IPS-15b (cell line): ENCODE measurements at regions not wholly inside any gene's neighbourhood (a gene's known extent, or its start where the extent isn't known, plus 50 kb on each side); places are given as distances from the start of the nearest gene placed in this dataset.

Experiments used
- H3K27me3 ChIP-seq: one replicate; pipeline ENCODE4 v1.6.1; 2013; ENCODE audit warnings: low read length; ENCODE audit not compliant: control insufficient read depth, insufficient read depth
- H3K36me3 ChIP-seq: one replicate; pipeline ENCODE4 v1.6.1; 2013; ENCODE audit warnings: low read length; ENCODE audit not compliant: control insufficient read depth, insufficient read depth
- H3K4me1 ChIP-seq: one replicate; pipeline ENCODE4 v1.6.1; 2013; ENCODE audit warnings: mild to moderate bottlenecking, low read length; ENCODE audit not compliant: control insufficient read depth, insufficient read depth
- H3K4me3 ChIP-seq: one replicate; pipeline ENCODE4 v1.5.1; 2013; ENCODE audit warnings: low read depth, low read length
- H3K9ac ChIP-seq: one replicate; pipeline ENCODE4 v1.6.1; 2013; ENCODE audit warnings: low read depth, mild to moderate bottlenecking, low read length
- H3K9me3 ChIP-seq: one replicate; pipeline ENCODE4 v1.6.1; 2013; ENCODE audit warnings: mild to moderate bottlenecking, low read length; ENCODE audit not compliant: control insufficient read depth, insufficient read depth

DNA sequence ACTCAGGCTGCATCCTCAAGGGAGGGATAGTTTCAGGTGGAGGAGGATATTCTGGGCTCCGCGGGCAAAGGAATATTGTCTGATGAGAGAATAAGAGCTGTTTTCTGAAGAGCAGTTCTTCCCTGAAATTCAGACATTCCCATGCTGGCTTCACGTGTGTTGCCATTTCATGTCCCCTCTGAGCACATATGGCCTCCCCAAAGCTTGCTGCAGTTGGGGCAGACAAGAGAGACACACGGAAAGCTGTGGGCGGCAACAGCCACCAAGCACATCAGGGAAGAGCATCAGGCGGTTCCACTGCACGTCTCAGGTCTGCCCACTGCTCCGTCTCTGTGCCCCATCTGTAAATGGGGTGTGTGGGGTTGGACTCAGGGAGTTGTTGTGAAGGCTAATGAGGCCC, 247.5 kb upstream of the TSHZ3 start:
- H3K4me3 ChIP-seq, result no peak overlapping the region
- no peaks in the 10 kb centered on the region for H3K4me1 ChIP-seq
- H3K9me3 ChIP-seq, result no peaks in the 10 kb centered on the region

GRCh38 chr19:31597616-31598015, 248.4 kb upstream of the TSHZ3 start:
- H3K36me3 ChIP-seq, result no peaks in the 10 kb centered on the region
- no peaks in the 10 kb centered on the region for H3K9me3 ChIP-seq
- H3K4me1 ChIP-seq, result no peaks in the 10 kb centered on the region
- no peak overlapping the region for H3K4me3 ChIP-seq
- H3K27me3 ChIP-seq, result no peaks in the 10 kb centered on the region
- no peak overlapping the region for H3K9ac ChIP-seq

More for the DNA sequence above, 247.5 kb upstream of the TSHZ3 start:
- no peaks in the 10 kb centered on the region for H3K36me3 ChIP-seq
- no peaks in the 10 kb centered on the region for H3K27me3 ChIP-seq
- H3K9ac ChIP-seq, result no peak overlapping the region

DNA sequence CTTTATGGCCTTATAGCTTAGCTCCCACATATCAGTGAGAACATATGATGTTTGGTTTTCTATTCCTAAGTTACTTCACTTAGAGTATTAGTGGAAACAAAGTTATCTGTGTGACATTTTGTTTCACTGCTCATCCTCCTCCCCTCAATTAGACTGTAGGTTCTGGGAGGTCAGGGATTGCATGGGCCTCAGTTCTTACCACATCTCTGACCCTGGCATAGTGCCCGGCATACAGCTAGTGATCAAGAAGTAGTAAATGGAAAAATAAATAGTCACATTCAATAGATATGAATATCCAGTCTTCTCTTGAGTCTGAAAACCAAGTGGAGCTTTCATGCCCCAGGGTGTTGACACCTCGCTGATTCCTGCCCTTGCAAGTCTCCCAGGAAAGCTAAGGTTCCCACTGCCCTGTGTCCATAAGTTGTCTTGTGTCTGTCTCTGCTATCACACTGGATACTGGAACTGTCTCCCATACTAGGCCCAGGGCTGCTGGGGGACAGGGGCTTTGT, 249.5 kb upstream of the TSHZ3 start:
- H3K4me1 ChIP-seq, result no peaks in the 10 kb centered on the region
- no peak overlapping the region for H3K4me3 ChIP-seq
- no peaks in the 10 kb centered on the region for H3K27me3 ChIP-seq
- H3K9ac ChIP-seq, result no peak overlapping the region
- H3K36me3 ChIP-seq, result no peaks in the 10 kb centered on the region
- H3K9me3 ChIP-seq, result no peaks in the 10 kb centered on the region

DNA sequence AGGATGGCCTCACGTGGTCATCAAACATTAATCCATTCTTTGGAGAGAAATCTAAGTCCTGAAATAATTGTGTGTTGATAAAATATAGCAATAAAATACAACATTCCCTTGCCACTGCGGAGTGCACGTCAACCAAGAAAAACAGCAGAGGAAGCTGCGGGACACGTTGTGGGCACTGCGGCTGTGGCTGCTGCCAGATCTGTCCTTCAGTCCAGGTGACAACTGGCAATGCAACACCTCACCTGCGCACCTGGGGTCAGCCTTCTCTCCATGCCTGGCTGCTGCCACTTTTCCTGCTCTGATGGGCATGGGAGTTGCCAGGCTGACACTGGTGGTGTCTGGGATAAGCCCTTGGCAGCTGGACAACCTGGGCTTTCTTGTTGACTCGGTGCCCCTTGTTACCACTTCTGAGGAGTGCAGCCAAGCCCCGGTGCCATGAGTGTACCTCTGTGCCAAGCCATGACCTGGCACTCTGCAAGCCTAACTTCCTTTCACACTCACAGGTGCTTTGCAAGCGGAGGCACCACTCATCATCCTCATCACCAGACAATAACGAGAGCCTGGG, 251.6 kb upstream of the TSHZ3 start:
- H3K27me3 ChIP-seq, result no peaks in the 10 kb centered on the region
- H3K4me1 ChIP-seq, result no peaks in the 10 kb centered on the region
- H3K9ac ChIP-seq, result no peak overlapping the region
- H3K9me3 ChIP-seq, result no peaks in the 10 kb centered on the region
- no peaks in the 10 kb centered on the region for H3K36me3 ChIP-seq
- no peak overlapping the region for H3K4me3 ChIP-seq

GRCh38 chr19:31601855-31602254, 252.6 kb upstream of the TSHZ3 start:
- Histone ChIP-seq H3K36me3 (no peaks in the 10 kb centered on the region), H3K9ac (no peak overlapping the region)

DNA sequence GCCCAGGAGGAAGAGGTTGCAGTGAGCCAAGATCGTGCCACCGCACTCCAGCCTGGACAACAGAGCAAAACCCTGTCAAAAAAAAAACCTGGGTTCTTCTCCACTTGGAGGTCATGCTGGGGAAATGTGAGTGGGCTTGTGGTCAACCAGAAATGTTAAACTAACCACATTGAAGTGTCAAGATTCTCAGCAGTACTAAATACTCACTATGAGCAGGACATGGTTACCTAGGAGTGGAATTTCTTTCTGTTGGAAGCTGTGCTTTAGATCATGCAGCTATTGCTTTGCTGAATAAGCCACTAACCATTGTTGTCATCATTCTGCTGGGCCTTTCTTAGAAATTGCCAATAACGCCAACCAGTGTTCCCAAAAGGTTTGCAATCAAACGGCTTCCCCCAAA, 253.3 kb upstream of the TSHZ3 start:
- H3K9me3 ChIP-seq, result no peaks in the 10 kb centered on the region
- H3K4me3 ChIP-seq, result no peak overlapping the region
- H3K27me3 ChIP-seq, result no peaks in the 10 kb centered on the region
- H3K4me1 ChIP-seq, result no peaks in the 10 kb centered on the region
- H3K9ac ChIP-seq, result no peak overlapping the region
- H3K36me3 ChIP-seq, result no peaks in the 10 kb centered on the region

More at GRCh38 chr19:31601855-31602254, 252.6 kb upstream of the TSHZ3 start:
- Histone ChIP-seq H3K4me3 (no peak overlapping the region), H3K9me3 (no peaks in the 10 kb centered on the region), H3K27me3 (no peaks in the 10 kb centered on the region), H3K4me1 (no peaks in the 10 kb centered on the region)

- H3K4me1 ChIP-seq, result no peaks in the 10 kb centered on the region
- H3K4me3 ChIP-seq, result no peak overlapping the region
- H3K9ac ChIP-seq, result no peak overlapping the region
- no peaks in the 10 kb centered on the region for H3K36me3 ChIP-seq
- no peaks in the 10 kb centered on the region for H3K27me3 ChIP-seq
- H3K9me3 ChIP-seq, result no peaks in the 10 kb centered on the region
Measured at GRCh38 chr19:31604493-31605040, 255.3 kb upstream of the TSHZ3 start.

DNA sequence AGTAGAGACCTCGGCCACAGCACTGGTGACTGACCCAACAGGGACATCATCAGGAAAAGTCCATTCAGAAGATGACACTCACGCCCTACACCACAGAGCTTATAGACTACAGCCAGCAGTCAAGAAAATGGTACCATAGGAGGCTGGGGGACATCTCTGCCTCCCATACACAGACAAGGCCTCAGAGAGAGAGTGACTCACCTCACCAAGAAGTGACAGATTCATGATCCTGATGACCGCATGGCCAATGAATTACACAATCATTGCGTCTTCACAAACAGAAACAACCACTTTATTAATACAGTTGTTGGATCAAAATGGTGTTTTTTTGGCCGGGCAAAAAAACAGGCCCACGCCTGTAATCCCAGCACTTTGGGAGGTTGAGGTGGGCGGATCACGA, 260.8 kb upstream of the TSHZ3 start:
- Histone ChIP-seq H3K9ac (no peak overlapping the region), H3K27me3 (no peaks in the 10 kb centered on the region), H3K4me1 (no peaks in the 10 kb centered on the region), H3K36me3 (no peaks in the 10 kb centered on the region), H3K9me3 (no peaks in the 10 kb centered on the region), H3K4me3 (no peak overlapping the region)

DNA sequence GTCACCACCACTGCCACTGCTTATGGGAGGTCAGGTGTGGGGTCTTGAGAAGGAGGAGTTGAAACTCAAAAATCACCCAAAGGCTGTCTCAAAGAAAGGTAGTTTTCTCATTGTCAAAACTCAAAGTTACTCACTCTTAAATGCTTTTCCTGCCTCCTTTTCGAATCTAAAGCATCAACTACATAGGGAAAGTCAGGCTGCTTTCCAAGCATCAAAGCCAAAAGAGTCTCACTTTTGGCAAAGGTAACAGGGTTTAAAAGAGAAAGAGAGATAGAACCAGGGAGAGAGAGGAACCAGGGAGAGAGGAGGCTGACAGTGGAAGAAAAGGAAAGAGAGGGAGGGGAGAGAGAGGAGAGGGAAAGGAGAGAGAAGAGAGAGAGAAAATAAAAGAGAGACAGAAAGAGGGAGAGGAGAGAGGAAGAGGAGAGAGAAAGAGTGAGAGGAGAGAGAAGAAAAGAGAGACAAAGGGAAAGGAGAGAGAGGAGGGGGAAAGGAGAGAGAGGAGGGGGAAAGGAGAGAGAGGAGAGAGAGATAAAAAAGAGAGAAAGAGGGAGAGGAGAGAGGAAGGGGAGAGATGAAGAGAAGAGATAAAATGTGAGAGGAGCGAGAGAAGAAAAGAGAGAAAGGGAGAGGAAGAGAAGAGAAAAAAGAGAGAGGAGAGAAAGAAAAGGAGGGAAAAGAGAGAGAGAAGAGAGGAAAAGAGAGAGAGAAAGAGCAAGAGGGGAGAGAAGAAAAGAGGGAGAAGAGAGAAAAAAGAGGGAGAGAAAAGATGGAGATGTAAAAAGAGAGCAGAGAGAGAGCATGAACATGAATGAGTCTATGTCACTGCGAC, 262.0 kb upstream of the TSHZ3 start:
- Histone ChIP-seq H3K27me3 (no peaks in the 10 kb centered on the region), H3K9me3 (no peaks in the 10 kb centered on the region), H3K4me3 (no peak overlapping the region), H3K9ac (no peak overlapping the region), H3K4me1 (no peaks in the 10 kb centered on the region), H3K36me3 (no peaks in the 10 kb centered on the region)

GRCh38 chr19:31612873-31613272, 263.6 kb upstream of the TSHZ3 start:
- no peaks in the 10 kb centered on the region for H3K36me3 ChIP-seq
- no peak overlapping the region for H3K9ac ChIP-seq
- H3K4me1 ChIP-seq, result no peaks in the 10 kb centered on the region
- H3K4me3 ChIP-seq, result no peak overlapping the region
- no peaks in the 10 kb centered on the region for H3K9me3 ChIP-seq
- no peaks in the 10 kb centered on the region for H3K27me3 ChIP-seq

GRCh38 chr19:31613683-31614219, 264.5 kb upstream of the TSHZ3 start:
- Histone ChIP-seq H3K36me3 (no peaks in the 10 kb centered on the region), H3K27me3 (no peaks in the 10 kb centered on the region), H3K4me3 (no peak overlapping the region), H3K4me1 (no peaks in the 10 kb centered on the region), H3K9ac (no peak overlapping the region), H3K9me3 (no peaks in the 10 kb centered on the region)

DNA sequence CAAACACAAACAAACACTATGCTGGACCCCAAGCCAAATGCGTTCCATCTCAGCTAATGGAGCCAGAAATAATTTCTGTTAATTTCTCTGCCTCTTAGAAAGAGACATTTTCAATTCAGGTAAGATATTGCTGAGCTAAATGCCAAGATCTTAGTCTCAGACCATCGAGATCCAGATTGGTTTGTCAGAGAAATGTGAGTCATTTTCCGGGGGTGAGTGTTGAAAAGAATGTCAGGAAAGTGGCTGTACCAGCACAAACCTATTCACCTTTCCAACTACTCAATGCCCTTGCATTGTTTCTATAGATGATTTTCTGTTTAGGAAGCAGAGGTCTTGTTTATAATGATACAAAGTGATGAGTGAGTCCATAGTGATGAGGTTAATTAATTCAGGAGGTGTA, 266.8 kb upstream of the TSHZ3 start:
- H3K4me3 ChIP-seq, result no peak overlapping the region
- no peak overlapping the region for H3K9ac ChIP-seq
- H3K27me3 ChIP-seq, result no peaks in the 10 kb centered on the region
- no peaks in the 10 kb centered on the region for H3K36me3 ChIP-seq
- H3K4me1 ChIP-seq, result no peaks in the 10 kb centered on the region
- no peaks in the 10 kb centered on the region for H3K9me3 ChIP-seq
